ENCODE measurements at regions not wholly inside any gene's neighbourhood (a gene's known extent, or its start where the extent isn't known, plus 50 kb on each side); places are given as distances from the start of the nearest gene placed in this dataset.
"Not testable (repeated sequence)": the region's sequence is repeated elsewhere in the genome, so short reads cannot be mapped to it uniquely, and the experiment has no call there.

GRCh38 chr14:30456296-30456695, 102.7 kb upstream of the G2E3 start:
- H3K4me3 ChIP-seq (ENCODE audit: low read length): no peak overlapping the region
- H3K9ac ChIP-seq (ENCODE audit: low read length): no peak overlapping the region
- no peaks in the 10 kb centered on the region for H3K27me3 ChIP-seq (ENCODE audit: control insufficient read depth, insufficient read depth, low read length)
- H3K4me1 ChIP-seq (ENCODE audit: control insufficient read depth, insufficient read depth, low read length): no peaks in the 10 kb centered on the region
- no peak overlapping the region for H3K27ac ChIP-seq (ENCODE audit: low read depth, low read length)
- no peaks in the 10 kb centered on the region for H3K36me3 ChIP-seq (ENCODE audit: control insufficient read depth, insufficient read depth, low read length)

GRCh38 chr14:30462358-30462757, 96.6 kb upstream of the G2E3 start:
- H3K36me3 ChIP-seq (ENCODE audit: control insufficient read depth, insufficient read depth, low read length): no peaks in the 10 kb centered on the region
- no peak overlapping the region for H3K9ac ChIP-seq (ENCODE audit: low read length)
- H3K4me1 ChIP-seq (ENCODE audit: control insufficient read depth, insufficient read depth, low read length): no peaks in the 10 kb centered on the region
- H3K27me3 ChIP-seq (ENCODE audit: control insufficient read depth, insufficient read depth, low read length): no peaks in the 10 kb centered on the region
- H3K4me3 ChIP-seq (ENCODE audit: low read length): no peak overlapping the region
- no peak overlapping the region for H3K27ac ChIP-seq (ENCODE audit: low read depth, low read length)

DNA sequence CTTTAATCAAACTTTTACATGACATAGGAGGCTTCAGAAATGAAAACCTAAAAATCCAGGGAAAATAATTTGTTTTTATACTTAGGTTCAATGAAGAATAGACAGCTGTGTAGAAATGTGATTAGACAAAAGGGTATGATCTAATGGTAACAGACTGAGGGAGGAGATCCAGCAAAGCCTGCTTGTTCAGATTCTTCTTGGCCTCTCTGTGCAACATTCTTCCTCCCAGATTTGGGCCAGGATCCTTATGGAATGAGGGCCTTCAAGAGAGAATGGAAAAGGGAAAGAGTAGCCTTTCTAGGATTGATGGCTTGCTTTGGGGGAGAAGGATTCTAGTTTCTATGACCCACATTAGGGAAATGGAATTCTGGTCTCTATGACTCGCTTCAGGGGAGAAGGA, 94.5 kb upstream of the G2E3 start:
- Histone ChIP-seq H3K9ac (ENCODE audit: low read length) (no peak overlapping the region), H3K4me3 (ENCODE audit: low read length) (no peak overlapping the region), H3K27ac (ENCODE audit: low read depth, low read length) (no peak overlapping the region), H3K4me1 (ENCODE audit: control insufficient read depth, insufficient read depth, low read length) (no peaks in the 10 kb centered on the region), H3K27me3 (ENCODE audit: control insufficient read depth, insufficient read depth, low read length) (no peaks in the 10 kb centered on the region), H3K36me3 (ENCODE audit: control insufficient read depth, insufficient read depth, low read length) (no peaks in the 10 kb centered on the region)

DNA sequence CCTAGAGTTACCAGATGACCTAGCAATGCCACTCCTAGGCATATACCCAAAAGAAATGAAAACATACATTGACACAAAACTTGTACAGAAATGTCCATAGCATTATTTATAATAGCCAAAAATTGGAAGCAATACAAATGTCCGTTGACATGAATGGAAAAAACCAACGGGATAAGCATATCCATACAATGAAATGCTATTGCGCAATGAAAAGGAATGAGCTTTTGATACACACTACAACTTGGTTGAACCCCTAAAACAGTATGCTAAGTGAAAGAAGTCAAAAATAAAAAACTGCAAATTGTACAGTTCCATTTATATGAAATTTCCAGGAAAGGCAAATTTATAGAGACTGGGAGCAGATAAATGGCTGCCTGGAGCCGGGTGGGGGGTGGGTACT, 90.6 kb upstream of the G2E3 start:
- no peak overlapping the region for H3K27ac ChIP-seq (ENCODE audit: low read depth, low read length)
- no peaks in the 10 kb centered on the region for H3K36me3 ChIP-seq (ENCODE audit: control insufficient read depth, insufficient read depth, low read length)
- no peaks in the 10 kb centered on the region for H3K27me3 ChIP-seq (ENCODE audit: control insufficient read depth, insufficient read depth, low read length)
- H3K9ac ChIP-seq (ENCODE audit: low read length): no peak overlapping the region
- H3K4me3 ChIP-seq (ENCODE audit: low read length): no peak overlapping the region
- H3K4me1 ChIP-seq (ENCODE audit: control insufficient read depth, insufficient read depth, low read length): no peaks in the 10 kb centered on the region

DNA sequence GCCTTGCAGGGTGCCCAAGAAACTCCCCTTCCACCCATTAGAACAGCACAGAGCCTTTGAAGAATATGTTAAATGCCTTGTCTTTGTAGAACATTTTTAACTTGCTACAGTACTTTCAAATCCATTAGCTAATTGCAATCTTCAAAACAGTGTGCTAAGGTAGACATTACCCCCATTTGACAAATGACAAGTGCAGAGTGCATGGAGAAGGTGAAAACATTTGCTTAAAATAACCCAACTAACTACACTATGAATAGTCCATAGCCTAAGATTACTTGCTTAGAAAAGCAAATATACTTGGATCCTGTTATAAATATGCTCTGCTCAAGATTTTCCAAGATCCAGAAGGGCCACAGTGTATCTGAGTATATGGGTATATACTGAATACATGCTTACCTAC, 87.0 kb upstream of the G2E3 start:
- Histone ChIP-seq H3K27ac (ENCODE audit: low read depth, low read length) (no peak overlapping the region), H3K36me3 (ENCODE audit: control insufficient read depth, insufficient read depth, low read length) (no peaks in the 10 kb centered on the region), H3K4me1 (ENCODE audit: control insufficient read depth, insufficient read depth, low read length) (no peaks in the 10 kb centered on the region)

GRCh38 chr14:30473846-30474696, 84.9 kb upstream of the G2E3 start:
- H3K36me3 ChIP-seq (ENCODE audit: control insufficient read depth, insufficient read depth, low read length); H3K9ac ChIP-seq (ENCODE audit: low read length); H3K27ac ChIP-seq (ENCODE audit: low read depth, low read length); H3K4me3 ChIP-seq (ENCODE audit: low read length); H3K4me1 ChIP-seq (ENCODE audit: control insufficient read depth, insufficient read depth, low read length); H3K27me3 ChIP-seq (ENCODE audit: control insufficient read depth, insufficient read depth, low read length): not testable (repeated sequence)

More for the DNA sequence above, 87.0 kb upstream of the G2E3 start:
- Histone ChIP-seq H3K9ac (ENCODE audit: low read length) (no peak overlapping the region), H3K27me3 (ENCODE audit: control insufficient read depth, insufficient read depth, low read length) (no peaks in the 10 kb centered on the region), H3K4me3 (ENCODE audit: low read length) (no peak overlapping the region)

DNA sequence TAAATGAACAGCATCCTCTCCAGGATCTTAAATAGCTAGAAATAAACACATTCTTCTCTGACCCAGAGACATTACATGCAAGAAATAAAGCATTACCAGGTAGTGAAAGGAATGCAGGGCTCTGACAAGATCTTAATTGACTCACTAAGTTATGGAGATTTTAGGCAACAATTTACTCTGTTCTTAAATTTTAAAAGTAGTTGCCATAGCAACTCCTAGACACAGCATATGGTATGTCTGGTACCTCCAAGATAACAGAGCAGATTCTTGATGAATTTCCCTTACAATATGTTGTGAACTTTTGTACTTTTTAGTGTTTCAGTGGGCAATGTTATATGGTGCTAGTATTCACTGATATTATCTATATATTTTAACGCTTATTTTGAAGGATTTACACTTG, 76.7 kb upstream of the G2E3 start:
- no peak overlapping the region for H3K9ac ChIP-seq (ENCODE audit: low read length)
- H3K27ac ChIP-seq (ENCODE audit: low read depth, low read length): no peak overlapping the region
- no peak overlapping the region for H3K4me3 ChIP-seq (ENCODE audit: low read length)
- H3K4me1 ChIP-seq (ENCODE audit: control insufficient read depth, insufficient read depth, low read length): no peaks in the 10 kb centered on the region
- no peaks in the 10 kb centered on the region for H3K27me3 ChIP-seq (ENCODE audit: control insufficient read depth, insufficient read depth, low read length)
- no peaks in the 10 kb centered on the region for H3K36me3 ChIP-seq (ENCODE audit: control insufficient read depth, insufficient read depth, low read length)

DNA sequence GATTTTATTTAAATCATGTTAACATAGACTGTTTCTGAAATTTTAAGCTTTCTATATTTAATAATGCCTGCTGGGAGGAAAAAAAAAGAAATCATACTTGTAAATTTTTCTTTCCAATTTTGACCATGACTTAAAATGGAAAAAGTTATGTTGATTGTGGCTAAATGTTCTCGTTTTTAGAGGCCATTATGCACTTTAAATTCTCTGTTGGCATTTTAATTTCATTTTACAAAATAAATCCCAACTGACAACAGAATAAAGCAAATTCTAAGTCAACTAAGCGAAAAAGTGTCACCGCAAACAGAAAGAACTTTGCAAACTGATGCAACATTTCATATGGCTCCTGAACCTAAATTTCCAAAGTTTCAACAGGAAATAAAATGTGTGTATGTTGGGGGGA, 74.8 kb upstream of the G2E3 start:
- no peak overlapping the region for H3K27ac ChIP-seq (ENCODE audit: low read depth, low read length)
- no peak overlapping the region for H3K9ac ChIP-seq (ENCODE audit: low read length)
- no peak overlapping the region for H3K4me3 ChIP-seq (ENCODE audit: low read length)
- H3K27me3 ChIP-seq (ENCODE audit: control insufficient read depth, insufficient read depth, low read length): no peaks in the 10 kb centered on the region
- H3K36me3 ChIP-seq (ENCODE audit: control insufficient read depth, insufficient read depth, low read length): no peaks in the 10 kb centered on the region
- H3K4me1 ChIP-seq (ENCODE audit: control insufficient read depth, insufficient read depth, low read length): no peaks in the 10 kb centered on the region

GRCh38 chr14:30484976-30485375, 74.0 kb upstream of the G2E3 start:
- no peaks in the 10 kb centered on the region for H3K4me1 ChIP-seq (ENCODE audit: control insufficient read depth, insufficient read depth, low read length)
- H3K27ac ChIP-seq (ENCODE audit: low read depth, low read length): no peak overlapping the region
- no peak overlapping the region for H3K4me3 ChIP-seq (ENCODE audit: low read length)
- no peaks in the 10 kb centered on the region for H3K36me3 ChIP-seq (ENCODE audit: control insufficient read depth, insufficient read depth, low read length)
- no peak overlapping the region for H3K9ac ChIP-seq (ENCODE audit: low read length)
- H3K27me3 ChIP-seq (ENCODE audit: control insufficient read depth, insufficient read depth, low read length): no peaks in the 10 kb centered on the region

DNA sequence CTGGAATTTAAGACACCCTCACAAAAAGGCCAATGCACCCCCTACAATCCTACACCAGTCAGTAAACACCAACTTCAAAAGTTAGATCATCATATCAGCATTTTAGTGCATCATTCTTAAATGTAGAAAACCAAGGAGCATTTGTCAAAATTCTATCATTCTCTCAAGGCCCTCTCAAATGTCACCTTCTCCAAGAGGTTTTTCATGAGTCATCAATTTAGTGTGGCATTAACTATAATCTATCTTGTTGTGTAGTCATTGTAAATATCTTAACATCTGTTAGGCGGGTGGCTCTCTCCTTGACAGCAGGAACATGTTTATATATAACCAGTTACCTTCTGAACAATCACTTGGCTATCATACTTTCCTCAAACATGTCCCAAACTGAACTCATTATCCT, 62.1 kb upstream of the G2E3 start:
- no peak overlapping the region for H3K4me3 ChIP-seq (ENCODE audit: low read length)
- no peaks in the 10 kb centered on the region for H3K27me3 ChIP-seq (ENCODE audit: control insufficient read depth, insufficient read depth, low read length)
- H3K4me1 ChIP-seq (ENCODE audit: control insufficient read depth, insufficient read depth, low read length): no peaks in the 10 kb centered on the region
- H3K27ac ChIP-seq (ENCODE audit: low read depth, low read length): no peak overlapping the region
- H3K9ac ChIP-seq (ENCODE audit: low read length): no peak overlapping the region
- H3K36me3 ChIP-seq (ENCODE audit: control insufficient read depth, insufficient read depth, low read length): no peaks in the 10 kb centered on the region

- H3K27me3 ChIP-seq (ENCODE audit: control insufficient read depth, insufficient read depth, low read length): no peaks in the 10 kb centered on the region
- no peaks in the 10 kb centered on the region for H3K36me3 ChIP-seq (ENCODE audit: control insufficient read depth, insufficient read depth, low read length)
- H3K4me3 ChIP-seq (ENCODE audit: low read length): no peak overlapping the region
- no peaks in the 10 kb centered on the region for H3K4me1 ChIP-seq (ENCODE audit: control insufficient read depth, insufficient read depth, low read length)
- H3K27ac ChIP-seq (ENCODE audit: low read depth, low read length): no peak overlapping the region
- no peak overlapping the region for H3K9ac ChIP-seq (ENCODE audit: low read length)
Measured at GRCh38 chr14:30499358-30499757, 59.6 kb upstream of the G2E3 start.

DNA sequence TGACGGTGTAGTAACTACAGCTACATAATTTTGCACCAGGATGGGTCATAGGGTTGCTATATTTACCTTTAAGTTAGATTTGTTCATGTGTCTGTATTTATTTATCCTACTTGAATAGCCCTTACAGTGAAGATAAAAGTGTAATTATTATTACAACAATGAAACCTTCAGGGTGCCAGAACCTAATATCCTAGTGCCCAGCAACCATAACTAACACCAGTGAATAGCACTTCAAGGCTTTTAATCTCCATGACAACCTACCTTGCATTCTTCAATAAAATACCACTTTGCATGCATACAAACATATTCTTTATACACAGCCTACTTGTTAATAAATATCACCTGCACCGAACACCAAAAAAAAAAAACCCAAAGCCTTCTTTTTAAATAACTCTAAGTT, 58.7 kb upstream of the G2E3 start:
- H3K27me3 ChIP-seq (ENCODE audit: control insufficient read depth, insufficient read depth, low read length): no peaks in the 10 kb centered on the region
- H3K27ac ChIP-seq (ENCODE audit: low read depth, low read length): no peak overlapping the region
- no peak overlapping the region for H3K9ac ChIP-seq (ENCODE audit: low read length)

GRCh38 chr14:30507209-30507608, 51.7 kb upstream of the G2E3 start:
- no peak overlapping the region for H3K27ac ChIP-seq (ENCODE audit: low read depth, low read length)
- H3K4me1 ChIP-seq (ENCODE audit: control insufficient read depth, insufficient read depth, low read length): no peaks in the 10 kb centered on the region
- H3K36me3 ChIP-seq (ENCODE audit: control insufficient read depth, insufficient read depth, low read length): no peaks in the 10 kb centered on the region
- no peak overlapping the region for H3K4me3 ChIP-seq (ENCODE audit: low read length)
- H3K27me3 ChIP-seq (ENCODE audit: control insufficient read depth, insufficient read depth, low read length): no peaks in the 10 kb centered on the region
- H3K9ac ChIP-seq (ENCODE audit: low read length): no peak overlapping the region

More for the DNA sequence above, 58.7 kb upstream of the G2E3 start:
- Histone ChIP-seq H3K36me3 (ENCODE audit: control insufficient read depth, insufficient read depth, low read length) (no peaks in the 10 kb centered on the region), H3K4me1 (ENCODE audit: control insufficient read depth, insufficient read depth, low read length) (no peaks in the 10 kb centered on the region), H3K4me3 (ENCODE audit: low read length) (no peak overlapping the region)
